ENCODE measurements at regions not wholly inside any gene's neighbourhood (a gene's known extent, or its start where the extent isn't known, plus 50 kb on each side); places are given as distances from the start of the nearest gene placed in this dataset.

GRCh38 chr4:125464146-125464545 is 149.4 kb downstream of the FAT4 start:
- TF ChIP-seq CTCF (IDR thresholded peaks at IDR 0.05) (no peak), POLR2A (IDR thresholded peaks at IDR 0.05) (no peak)

Data from Peyer's patch (tissue), 4 donors.